ENCODE measurements at regions not wholly inside any gene's neighbourhood (a gene's known extent, or its start where the extent isn't known, plus 50 kb on each side); places are given as distances from the start of the nearest gene placed in this dataset.

- DNase-seq (ENCODE audit: low read depth) = no peak
These were observed 178.0 kb downstream of the PRDM2 start for GRCh38 chr1:13878021-13878420.

- no peak for DNase-seq (ENCODE audit: low read depth)
These were observed 178.5 kb downstream of the PRDM2 start for GRCh38 chr1:13878451-13878850.

GRCh38 chr1:13881385-13882088 lies 181.5 kb downstream of the PRDM2 start:
- DNase-seq (ENCODE audit: low read depth) = no peak

GRCh38 chr1:13888351-13888986 lies 188.5 kb downstream of the PRDM2 start:
- no peak for DNase-seq (ENCODE audit: low read depth)

- DNase-seq (ENCODE audit: low read depth) = no peak
These were observed 189.5 kb downstream of the PRDM2 start for GRCh38 chr1:13889495-13889894.

GRCh38 chr1:13890766-13891165 lies 190.8 kb downstream of the PRDM2 start:
- DNase-seq (ENCODE audit: low read depth) = no peak

- DNase-seq (ENCODE audit: low read depth) = no peak
These were observed 192.2 kb downstream of the PRDM2 start for GRCh38 chr1:13892198-13892597.

- DNase-seq (ENCODE audit: low read depth) = no peak
These were observed 192.8 kb downstream of the PRDM2 start for GRCh38 chr1:13892671-13893325.

GRCh38 chr1:13893409-13893821 lies 193.4 kb downstream of the PRDM2 start:
- no peak for DNase-seq (ENCODE audit: low read depth)

GRCh38 chr1:13896932-13897331 lies 196.9 kb downstream of the PRDM2 start:
- DNase-seq (ENCODE audit: low read depth) = no peak

GRCh38 chr1:13898406-13898805 lies 198.4 kb downstream of the PRDM2 start:
- no peak for DNase-seq (ENCODE audit: low read depth)

GRCh38 chr1:13899856-13900255 lies 199.9 kb downstream of the PRDM2 start:
- no peak for DNase-seq (ENCODE audit: low read depth)

GRCh38 chr1:13900583-13900982 lies 200.6 kb downstream of the PRDM2 start:
- DNase-seq (ENCODE audit: low read depth) = no peak

- DNase-seq (ENCODE audit: low read depth) = no peak
These were observed 201.1 kb downstream of the PRDM2 start for GRCh38 chr1:13901039-13901438.

- DNase-seq (ENCODE audit: low read depth) = no peak
These were observed 201.6 kb downstream of the PRDM2 start for GRCh38 chr1:13901597-13901996.

- DNase-seq (ENCODE audit: low read depth) = no peak
These were observed 208.1 kb downstream of the PRDM2 start for GRCh38 chr1:13908128-13908527.

GRCh38 chr1:13911697-13912619 lies 212.0 kb downstream of the PRDM2 start:
- DNase-seq (ENCODE audit: low read depth) = no peak

- no peak for DNase-seq (ENCODE audit: low read depth)
These were observed 213.4 kb downstream of the PRDM2 start for GRCh38 chr1:13913396-13913795.

GRCh38 chr1:13916530-13916929 lies 216.5 kb downstream of the PRDM2 start:
- DNase-seq (ENCODE audit: low read depth) = no peak

GRCh38 chr1:13917607-13918006 lies 217.6 kb downstream of the PRDM2 start:
- DNase-seq (ENCODE audit: low read depth) = no peak

- no peak for DNase-seq (ENCODE audit: low read depth)
These were observed 218.9 kb downstream of the PRDM2 start for GRCh38 chr1:13918862-13919261.

GRCh38 chr1:13921190-13921589 lies 221.2 kb downstream of the PRDM2 start:
- no peak for DNase-seq (ENCODE audit: low read depth)

All from stimulated activated CD8-positive, alpha-beta memory T cell treated with anti-CD3 and anti-CD28 coated beads, Interleukin-4, amount 100 ng/mL, for 24 hours (primary cell).